Stimulated activated naive CD8-positive, alpha-beta T cell treated with anti-CD3 and anti-CD28 coated beads, Interleukin-15, Interleukin-2, amounts not matched to agents 100 ng/mL and 50 ng/mL, for 24 hours (primary cell): ENCODE measurements at regions not wholly inside any gene's neighbourhood (a gene's known extent, or its start where the extent isn't known, plus 50 kb on each side); places are given as distances from the start of the nearest gene placed in this dataset.

Experiments
- H3K27ac Mint-ChIP-seq: one replicate; pipeline ENCODE4 v1.8.0; 2021; ENCODE audit warnings: mild to moderate bottlenecking, mixed read lengths
- H3K27me3 Mint-ChIP-seq: one replicate; pipeline ENCODE4 v1.8.0; 2021; ENCODE audit warnings: mixed read lengths
- H3K36me3 Mint-ChIP-seq: one replicate; pipeline ENCODE4 v1.8.0; 2021; ENCODE audit warnings: low read depth, mixed read lengths
- H3K4me1 Mint-ChIP-seq: one replicate; pipeline ENCODE4 v1.8.0; 2021; ENCODE audit warnings: low read depth, mixed read lengths
- H3K4me3 Mint-ChIP-seq: one replicate; pipeline ENCODE4 v1.8.0; 2021; ENCODE audit warnings: mild to moderate bottlenecking, mixed read lengths
- H3K9me3 Mint-ChIP-seq: one replicate; pipeline ENCODE4 v1.8.0; 2021; ENCODE audit warnings: mixed read lengths

DNA sequence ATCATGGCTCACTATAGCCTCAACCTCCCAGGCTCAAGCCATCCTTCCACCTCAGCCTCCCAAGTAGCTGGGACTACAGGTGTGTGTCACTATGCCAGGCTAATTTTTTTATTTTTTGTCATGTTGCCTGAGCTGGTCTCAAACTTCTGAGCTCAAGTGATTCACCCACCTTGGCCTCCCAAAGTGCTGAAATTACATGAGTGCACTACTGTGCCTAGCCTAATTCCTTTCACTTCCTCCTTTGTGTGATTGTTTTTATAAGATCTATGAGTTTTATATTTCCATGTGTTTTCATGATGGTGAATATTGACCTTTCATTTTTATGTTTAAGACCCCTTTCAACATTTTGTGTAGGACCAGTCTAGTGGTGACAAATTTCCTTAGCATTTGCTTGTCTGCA, 55.2 kb upstream of the IL12B start:
- Mint-ChIP-seq H3K36me3 (peaks cover 5% of the 10 kb centered on the region), H3K4me3 (no peak overlapping the region), H3K4me1 (no peaks in the 10 kb centered on the region), H3K27me3 (peaks cover 4% of the 10 kb centered on the region), H3K27ac (no peak overlapping the region), H3K9me3 (peaks cover 56% of the 10 kb centered on the region)

- H3K4me3 Mint-ChIP-seq, result no peak overlapping the region
- peaks cover 50% of the 10 kb centered on the region for H3K9me3 Mint-ChIP-seq
- peaks cover 4% of the 10 kb centered on the region for H3K27me3 Mint-ChIP-seq
- peaks cover 5% of the 10 kb centered on the region for H3K36me3 Mint-ChIP-seq
- no peaks in the 10 kb centered on the region for H3K4me1 Mint-ChIP-seq
- no peak overlapping the region for H3K27ac Mint-ChIP-seq
These were observed 55.9 kb upstream of the IL12B start for GRCh38 chr5:159386028-159386711.

DNA sequence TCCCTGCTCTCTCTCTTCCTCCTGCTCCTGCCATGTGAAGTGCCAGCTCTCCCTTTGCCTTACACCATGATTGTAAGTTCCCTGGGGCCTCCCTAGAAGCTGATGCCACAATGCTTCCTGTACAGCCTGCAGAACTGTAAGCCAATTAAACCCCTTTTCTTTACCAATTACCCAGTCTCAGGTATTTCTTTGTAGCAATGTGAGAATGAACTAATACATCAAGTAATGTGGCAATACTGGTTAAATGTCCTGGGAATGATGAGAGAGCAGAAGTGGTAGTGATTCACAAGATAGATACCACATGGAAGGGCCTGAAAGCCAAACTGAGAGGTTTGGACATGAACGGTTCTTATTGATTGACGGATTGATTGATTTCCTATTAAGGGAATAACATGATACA, 62.6 kb upstream of the IL12B start:
- Mint-ChIP-seq H3K4me1 (no peaks in the 10 kb centered on the region), H3K9me3 (peaks cover 12% of the 10 kb centered on the region), H3K36me3 (no peaks in the 10 kb centered on the region), H3K4me3 (no peak overlapping the region), H3K27me3 (peaks cover 5% of the 10 kb centered on the region), H3K27ac (no peak overlapping the region)

DNA sequence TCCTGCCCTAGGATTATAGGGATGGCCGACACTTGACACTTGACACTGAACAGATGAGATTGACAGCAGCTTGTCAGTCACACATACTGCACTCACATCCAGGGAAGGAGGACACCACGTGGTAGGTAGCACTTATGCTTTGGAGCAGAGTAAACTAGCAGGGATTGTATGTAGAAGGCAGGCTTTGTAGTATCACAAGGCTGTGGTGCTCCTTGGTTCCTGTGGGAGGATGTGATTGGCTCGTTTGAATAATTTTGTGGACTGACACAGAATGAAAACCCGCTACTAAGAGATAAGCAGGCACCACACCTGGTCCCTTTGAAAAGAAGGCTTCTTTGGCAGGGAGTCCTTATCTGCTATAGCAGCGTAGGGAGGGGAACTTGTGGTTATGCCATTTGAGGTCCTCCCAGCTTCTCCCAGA, 63.6 kb upstream of the IL12B start:
- peaks cover 6% of the 10 kb centered on the region for H3K9me3 Mint-ChIP-seq
- H3K27me3 Mint-ChIP-seq, result peaks cover 5% of the 10 kb centered on the region
- no peak overlapping the region for H3K27ac Mint-ChIP-seq

DNA sequence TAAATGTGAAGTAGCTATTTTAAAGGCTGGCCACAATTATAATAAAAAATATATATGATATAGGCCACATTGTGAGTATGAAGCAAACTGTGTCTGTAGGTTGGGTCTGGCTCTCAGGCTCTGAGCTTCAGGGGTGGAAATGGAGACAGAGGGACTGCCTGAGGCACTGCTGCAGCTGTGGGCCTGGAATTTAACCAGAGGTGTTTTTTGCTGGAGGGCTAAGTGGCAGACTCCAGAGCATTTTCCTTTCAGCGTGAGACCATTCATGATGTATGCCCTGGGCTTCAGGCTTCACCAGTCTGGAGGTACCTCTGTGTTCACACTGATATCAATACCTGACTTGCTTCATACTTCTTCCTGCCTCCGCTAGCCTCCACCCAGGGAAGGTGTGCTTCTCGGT, 64.9 kb upstream of the IL12B start:
- no peaks in the 10 kb centered on the region for H3K4me1 Mint-ChIP-seq
- H3K4me3 Mint-ChIP-seq, result no peak overlapping the region
- H3K27me3 Mint-ChIP-seq, result peaks cover 5% of the 10 kb centered on the region
- H3K9me3 Mint-ChIP-seq, result no peaks in the 10 kb centered on the region
- no peak overlapping the region for H3K27ac Mint-ChIP-seq
- no peaks in the 10 kb centered on the region for H3K36me3 Mint-ChIP-seq

More for the DNA sequence above, 63.6 kb upstream of the IL12B start:
- H3K4me3 Mint-ChIP-seq, result no peak overlapping the region
- no peaks in the 10 kb centered on the region for H3K36me3 Mint-ChIP-seq
- no peaks in the 10 kb centered on the region for H3K4me1 Mint-ChIP-seq

GRCh38 chr5:159398936-159399335, 68.6 kb upstream of the IL12B start:
- Mint-ChIP-seq H3K27me3 (peaks cover 4% of the 10 kb centered on the region), H3K9me3 (no peaks in the 10 kb centered on the region), H3K27ac (no peak overlapping the region), H3K4me3 (no peak overlapping the region), H3K36me3 (no peaks in the 10 kb centered on the region), H3K4me1 (no peaks in the 10 kb centered on the region)

DNA sequence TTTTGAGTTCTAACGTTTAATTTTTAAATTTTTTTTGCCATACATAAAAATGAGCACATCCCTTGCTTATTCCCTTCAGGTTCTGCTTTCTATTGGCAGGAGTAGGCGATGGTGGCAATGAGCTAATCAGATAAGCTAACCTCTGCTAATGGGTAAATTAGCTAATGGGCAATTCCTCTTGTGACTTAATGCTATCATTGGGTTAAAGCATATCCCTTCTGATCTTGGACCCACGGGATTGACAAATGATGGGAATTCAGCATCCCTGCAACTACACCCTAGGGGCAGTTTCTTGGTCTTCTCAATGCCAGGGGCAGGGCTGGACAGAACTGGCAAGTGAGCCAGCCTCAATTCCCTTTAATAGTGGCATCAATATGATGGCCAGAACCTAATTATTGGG, 70.2 kb upstream of the IL12B start:
- H3K36me3 Mint-ChIP-seq, result no peaks in the 10 kb centered on the region
- no peaks in the 10 kb centered on the region for H3K4me1 Mint-ChIP-seq
- no peaks in the 10 kb centered on the region for H3K9me3 Mint-ChIP-seq
- H3K27me3 Mint-ChIP-seq, result peaks cover 9% of the 10 kb centered on the region
- no peak overlapping the region for H3K27ac Mint-ChIP-seq
- H3K4me3 Mint-ChIP-seq, result no peak overlapping the region

- no peaks in the 10 kb centered on the region for H3K36me3 Mint-ChIP-seq
- H3K27me3 Mint-ChIP-seq, result peaks cover 13% of the 10 kb centered on the region
- H3K4me3 Mint-ChIP-seq, result no peak overlapping the region
- no peak overlapping the region for H3K27ac Mint-ChIP-seq
- peaks cover 3% of the 10 kb centered on the region for H3K4me1 Mint-ChIP-seq
- no peaks in the 10 kb centered on the region for H3K9me3 Mint-ChIP-seq
These were observed 72.0 kb upstream of the IL12B start for GRCh38 chr5:159402311-159402710.

GRCh38 chr5:159402856-159403255, 72.6 kb upstream of the IL12B start:
- Mint-ChIP-seq H3K4me3 (no peak overlapping the region), H3K36me3 (no peaks in the 10 kb centered on the region), H3K4me1 (peaks cover 3% of the 10 kb centered on the region), H3K9me3 (no peaks in the 10 kb centered on the region), H3K27ac (no peak overlapping the region), H3K27me3 (peaks cover 15% of the 10 kb centered on the region)

- Mint-ChIP-seq H3K36me3 (no peaks in the 10 kb centered on the region), H3K4me3 (no peak overlapping the region), H3K4me1 (peaks cover 8% of the 10 kb centered on the region), H3K27ac (no peak overlapping the region), H3K27me3 (peaks cover 15% of the 10 kb centered on the region), H3K9me3 (no peaks in the 10 kb centered on the region)
These were observed 73.8 kb upstream of the IL12B start for GRCh38 chr5:159403906-159404681.

- Mint-ChIP-seq H3K9me3 (no peaks in the 10 kb centered on the region), H3K27ac (no peak overlapping the region), H3K4me3 (no peak overlapping the region), H3K27me3 (peaks cover 15% of the 10 kb centered on the region), H3K4me1 (peaks cover 23% of the 10 kb centered on the region), H3K36me3 (no peaks in the 10 kb centered on the region)
These were observed 75.3 kb upstream of the IL12B start for GRCh38 chr5:159405611-159406031.

GRCh38 chr5:159406571-159406970, 76.3 kb upstream of the IL12B start:
- no peaks in the 10 kb centered on the region for H3K36me3 Mint-ChIP-seq
- peaks cover 33% of the 10 kb centered on the region for H3K4me1 Mint-ChIP-seq
- H3K9me3 Mint-ChIP-seq, result no peaks in the 10 kb centered on the region
- H3K27me3 Mint-ChIP-seq, result peaks cover 14% of the 10 kb centered on the region
- H3K4me3 Mint-ChIP-seq, result no peak overlapping the region
- no peak overlapping the region for H3K27ac Mint-ChIP-seq

DNA sequence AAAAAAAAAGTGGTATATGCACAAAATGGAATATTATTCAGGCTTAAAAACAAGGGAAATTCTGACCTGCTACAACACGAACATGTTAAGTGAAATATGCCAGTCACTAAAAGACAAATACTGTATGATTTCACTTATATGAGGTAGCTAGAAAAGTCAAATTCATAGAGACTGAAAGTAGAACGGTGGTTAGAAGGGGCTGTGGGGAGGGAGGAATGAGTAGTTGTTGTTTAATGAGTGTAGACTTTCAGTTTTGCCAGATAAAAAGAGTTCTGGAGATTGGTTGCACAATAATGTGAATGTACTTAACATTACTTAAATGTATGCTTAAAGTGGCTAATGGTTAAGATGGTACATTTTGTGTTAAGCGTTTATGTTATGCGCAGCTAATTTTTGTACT, 79.5 kb upstream of the IL12B start:
- Mint-ChIP-seq H3K36me3 (no peaks in the 10 kb centered on the region), H3K4me3 (no peak overlapping the region), H3K27ac (peak overlapping the region; percentile 58), H3K27me3 (peaks cover 10% of the 10 kb centered on the region), H3K4me1 (peaks cover 58% of the 10 kb centered on the region), H3K9me3 (no peaks in the 10 kb centered on the region)

GRCh38 chr5:159410480-159410879, 80.2 kb upstream of the IL12B start:
- Mint-ChIP-seq H3K4me3 (no peak overlapping the region), H3K27me3 (peaks cover 6% of the 10 kb centered on the region), H3K4me1 (peaks cover 58% of the 10 kb centered on the region), H3K36me3 (no peaks in the 10 kb centered on the region), H3K9me3 (no peaks in the 10 kb centered on the region), H3K27ac (no peak overlapping the region)

DNA sequence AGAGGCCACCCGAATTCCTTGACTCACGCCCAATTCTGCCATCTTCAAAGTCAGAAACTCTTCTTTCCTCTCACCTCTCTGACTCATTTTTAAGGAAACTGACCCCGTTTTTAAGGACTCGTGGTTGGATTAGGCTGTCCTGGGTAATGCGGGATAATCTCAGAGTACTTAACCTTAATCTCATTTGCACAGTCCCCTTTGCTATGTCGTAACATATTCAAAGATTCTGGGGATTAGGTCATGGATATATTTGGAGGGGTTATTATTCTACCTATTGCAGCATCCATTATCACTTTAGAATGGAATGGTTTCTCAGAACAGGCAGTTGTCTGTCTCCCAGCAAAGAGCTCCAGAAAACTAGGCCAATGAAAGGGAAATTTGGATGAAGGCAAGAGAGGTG, 80.8 kb upstream of the IL12B start:
- peak overlapping the region; percentile 8 for H3K27ac Mint-ChIP-seq

More for the DNA sequence above, 80.8 kb upstream of the IL12B start:
- Mint-ChIP-seq H3K27me3 (peaks cover 6% of the 10 kb centered on the region), H3K4me3 (no peak overlapping the region), H3K4me1 (peaks cover 58% of the 10 kb centered on the region), H3K36me3 (no peaks in the 10 kb centered on the region), H3K9me3 (no peaks in the 10 kb centered on the region)
